ENCODE measurements at regions not wholly inside any gene's neighbourhood (a gene's known extent, or its start where the extent isn't known, plus 50 kb on each side); places are given as distances from the start of the nearest gene placed in this dataset.

DNA sequence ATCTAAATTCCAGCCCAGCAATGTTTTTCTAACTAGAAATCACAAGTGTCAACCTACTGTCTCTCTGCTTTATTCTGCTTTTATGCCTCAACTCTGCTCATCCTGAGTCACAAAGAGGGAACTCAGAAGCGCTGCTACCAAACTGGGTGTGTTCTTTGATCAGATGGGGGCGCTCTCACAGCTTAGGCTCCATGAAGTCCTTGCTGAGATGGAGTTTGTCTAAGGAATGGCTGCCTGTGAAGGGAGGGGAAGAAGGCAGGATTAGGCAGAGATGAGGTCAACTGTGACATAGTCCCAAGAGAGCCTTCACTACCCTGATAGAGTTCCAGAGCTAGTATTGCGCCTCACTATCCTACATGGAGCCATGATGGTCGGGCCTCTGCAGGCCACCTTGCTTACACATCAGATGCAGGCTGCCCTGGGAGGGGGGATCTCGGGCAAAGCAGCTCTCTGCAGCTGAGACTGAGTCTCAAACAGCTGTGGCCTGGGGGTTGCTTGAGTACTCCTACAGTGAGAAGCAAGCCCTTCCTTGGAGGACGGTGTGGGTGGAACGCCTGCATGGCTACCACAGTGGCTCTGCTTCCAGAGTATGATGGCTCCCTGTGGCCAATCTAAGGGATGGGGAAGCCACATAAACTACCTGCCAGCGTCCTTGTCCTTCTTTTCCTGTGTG lies 219.9 kb downstream of the CCNG2 start:
- Histone ChIP-seq H3K9me3 (ENCODE audit: control insufficient read depth in 4 of 4, low read length in 3 of 4) (no peaks in the 10 kb centered on the region), H3K9ac (ENCODE audit: low read depth in 1 of 2, low read length in 2 of 2) (no peak overlapping the region), H3K4me1 (ENCODE audit: control insufficient read depth in 4 of 4, insufficient read depth in 4 of 4, low read length in 3 of 4) (peaks cover 0 to 2% (median 0%) of the 10 kb centered on the region in 4 donors), H3K4me3 (ENCODE audit: low read depth in 1 of 3, low read length in 3 of 3) (no peak overlapping the region), H3K27ac (ENCODE audit: low read depth in 1 of 2, low read length in 2 of 2) (no peak overlapping the region), H3K36me3 (ENCODE audit: control insufficient read depth in 4 of 4, insufficient read depth in 3 of 4, low read depth in 1 of 4, low read length in 3 of 4) (no peaks in the 10 kb centered on the region), H3K27me3 (ENCODE audit: control insufficient read depth in 4 of 4, insufficient read depth in 4 of 4, low read length in 3 of 4) (no peaks in the 10 kb centered on the region)
- no peak for DNase-seq (ENCODE audit: low spot score)
- WGBS = 75% methylated on average over 8 of the region's 8 CpGs
- TF ChIP-seq EGR1 (IDR thresholded peaks at IDR 0.05; ENCODE audit: low read depth in 2 of 2) (no peak), GABPA (IDR thresholded peaks at IDR 0.05 in 1 of 2, conservative IDR thresholded peaks at IDR 0.05 in 1 of 2) (no peak), FOXA2 (IDR thresholded peaks at IDR 0.05) (no peak), HNF4A (conservative IDR thresholded peaks at IDR 0.05) (no peak)

DNA sequence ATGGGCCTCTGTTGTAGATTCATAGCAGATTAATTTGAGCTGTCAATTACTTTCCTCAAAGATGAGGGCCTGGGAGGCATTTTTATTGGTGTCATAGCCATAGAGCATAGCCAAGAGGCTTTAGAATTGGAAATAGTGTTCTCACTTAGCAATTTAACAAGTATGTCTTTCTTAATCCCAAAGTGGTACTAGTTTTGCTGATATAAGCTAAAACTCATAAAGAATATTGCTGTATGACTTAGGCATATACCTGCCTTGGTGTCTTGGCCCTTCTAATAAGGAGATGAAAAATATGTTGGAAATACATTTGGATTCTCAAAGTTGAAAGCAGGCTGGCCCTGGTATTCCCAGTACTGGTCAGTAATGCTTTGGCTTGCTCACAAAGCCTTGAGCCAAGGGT lies 221.5 kb upstream of the CXCL13 start:
- Histone ChIP-seq H3K9ac (ENCODE audit: low read depth in 1 of 2, low read length in 2 of 2) (no peak overlapping the region), H3K36me3 (ENCODE audit: control insufficient read depth in 4 of 4, insufficient read depth in 3 of 4, low read depth in 1 of 4, low read length in 3 of 4) (no peaks in the 10 kb centered on the region), H3K4me3 (ENCODE audit: low read depth in 1 of 3, low read length in 3 of 3) (no peak overlapping the region), H3K4me1 (ENCODE audit: control insufficient read depth in 4 of 4, insufficient read depth in 4 of 4, low read length in 3 of 4) (no peaks in the 10 kb centered on the region), H3K9me3 (ENCODE audit: control insufficient read depth in 4 of 4, low read length in 3 of 4) (no peaks in the 10 kb centered on the region), H3K27ac (ENCODE audit: low read depth in 1 of 2, low read length in 2 of 2) (no peak overlapping the region), H3K27me3 (ENCODE audit: control insufficient read depth in 4 of 4, insufficient read depth in 4 of 4, low read length in 3 of 4) (no peaks in the 10 kb centered on the region)
- no peak for DNase-seq (ENCODE audit: low spot score)
- TF ChIP-seq MAX (IDR thresholded peaks at IDR 0.05) = no peak
- no peak for TF ChIP-seq NR2F2 (IDR thresholded peaks at IDR 0.05)
- no peak for TF ChIP-seq ZBTB33 (IDR thresholded peaks at IDR 0.05)
- TF ChIP-seq JUND (IDR thresholded peaks at IDR 0.05) = no peak
- no peak for TF ChIP-seq FOXA1 (IDR thresholded peaks at IDR 0.05)

- H3K27ac ChIP-seq (ENCODE audit: low read depth in 1 of 2, low read length in 2 of 2) = no peak overlapping the region
- peak; percentile 50 for DNase-seq (ENCODE audit: low spot score)
- no peaks in the 10 kb centered on the region for H3K9me3 ChIP-seq (ENCODE audit: control insufficient read depth in 4 of 4, low read length in 3 of 4)
- 4% methylated on average over 4 of the region's 4 CpGs for WGBS
- no peaks in the 10 kb centered on the region for H3K4me1 ChIP-seq (ENCODE audit: control insufficient read depth in 4 of 4, insufficient read depth in 4 of 4, low read length in 3 of 4)
- H3K36me3 ChIP-seq (ENCODE audit: control insufficient read depth in 4 of 4, insufficient read depth in 3 of 4, low read depth in 1 of 4, low read length in 3 of 4) = no peaks in the 10 kb centered on the region
- no peaks in the 10 kb centered on the region for H3K27me3 ChIP-seq (ENCODE audit: control insufficient read depth in 4 of 4, insufficient read depth in 4 of 4, low read length in 3 of 4)
- H3K9ac ChIP-seq (ENCODE audit: low read depth in 1 of 2, low read length in 2 of 2) = no peak overlapping the region
- TF ChIP-seq GABPA (IDR thresholded peaks at IDR 0.05 in 1 of 2, conservative IDR thresholded peaks at IDR 0.05 in 1 of 2) (no peak), HNF4A (conservative IDR thresholded peaks at IDR 0.05) (no peak), NR2F2 (IDR thresholded peaks at IDR 0.05) (peak; percentile 29), MAX (IDR thresholded peaks at IDR 0.05) (no peak), RAD21 (IDR thresholded peaks at IDR 0.05) (peak; percentile 96 to 97), HNF4G (IDR thresholded peaks at IDR 0.05) (no peak), ATF3 (IDR thresholded peaks at IDR 0.05) (no peak), ZBTB33 (IDR thresholded peaks at IDR 0.05) (no peak), YY1 (IDR thresholded peaks at IDR 0.05) (no peak)
- TF ChIP-seq, protein P1, sequence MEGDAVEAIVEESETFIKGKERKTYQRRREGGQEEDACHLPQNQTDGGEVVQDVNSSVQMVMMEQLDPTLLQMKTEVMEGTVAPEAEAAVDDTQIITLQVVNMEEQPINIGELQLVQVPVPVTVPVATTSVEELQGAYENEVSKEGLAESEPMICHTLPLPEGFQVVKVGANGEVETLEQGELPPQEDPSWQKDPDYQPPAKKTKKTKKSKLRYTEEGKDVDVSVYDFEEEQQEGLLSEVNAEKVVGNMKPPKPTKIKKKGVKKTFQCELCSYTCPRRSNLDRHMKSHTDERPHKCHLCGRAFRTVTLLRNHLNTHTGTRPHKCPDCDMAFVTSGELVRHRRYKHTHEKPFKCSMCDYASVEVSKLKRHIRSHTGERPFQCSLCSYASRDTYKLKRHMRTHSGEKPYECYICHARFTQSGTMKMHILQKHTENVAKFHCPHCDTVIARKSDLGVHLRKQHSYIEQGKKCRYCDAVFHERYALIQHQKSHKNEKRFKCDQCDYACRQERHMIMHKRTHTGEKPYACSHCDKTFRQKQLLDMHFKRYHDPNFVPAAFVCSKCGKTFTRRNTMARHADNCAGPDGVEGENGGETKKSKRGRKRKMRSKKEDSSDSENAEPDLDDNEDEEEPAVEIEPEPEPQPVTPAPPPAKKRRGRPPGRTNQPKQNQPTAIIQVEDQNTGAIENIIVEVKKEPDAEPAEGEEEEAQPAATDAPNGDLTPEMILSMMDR (IDR thresholded peaks at IDR 0.05; ENCODE audit: low read depth, low read length, missing input control) = peak; percentile 81
- H3K4me3 ChIP-seq (ENCODE audit: low read depth in 1 of 3, low read length in 3 of 3) = no peak overlapping the region
These were observed 220.3 kb upstream of the CXCL13 start for GRCh38 chr4:77385124-77385969.
